ENCODE measurements at regions not wholly inside any gene's neighbourhood (a gene's known extent, or its start where the extent isn't known, plus 50 kb on each side); places are given as distances from the start of the nearest gene placed in this dataset.

- H3K4me3 ChIP-seq (ENCODE audit: low read depth, low read length), result no peak overlapping the region
- TF ChIP-seq, protein P1, sequence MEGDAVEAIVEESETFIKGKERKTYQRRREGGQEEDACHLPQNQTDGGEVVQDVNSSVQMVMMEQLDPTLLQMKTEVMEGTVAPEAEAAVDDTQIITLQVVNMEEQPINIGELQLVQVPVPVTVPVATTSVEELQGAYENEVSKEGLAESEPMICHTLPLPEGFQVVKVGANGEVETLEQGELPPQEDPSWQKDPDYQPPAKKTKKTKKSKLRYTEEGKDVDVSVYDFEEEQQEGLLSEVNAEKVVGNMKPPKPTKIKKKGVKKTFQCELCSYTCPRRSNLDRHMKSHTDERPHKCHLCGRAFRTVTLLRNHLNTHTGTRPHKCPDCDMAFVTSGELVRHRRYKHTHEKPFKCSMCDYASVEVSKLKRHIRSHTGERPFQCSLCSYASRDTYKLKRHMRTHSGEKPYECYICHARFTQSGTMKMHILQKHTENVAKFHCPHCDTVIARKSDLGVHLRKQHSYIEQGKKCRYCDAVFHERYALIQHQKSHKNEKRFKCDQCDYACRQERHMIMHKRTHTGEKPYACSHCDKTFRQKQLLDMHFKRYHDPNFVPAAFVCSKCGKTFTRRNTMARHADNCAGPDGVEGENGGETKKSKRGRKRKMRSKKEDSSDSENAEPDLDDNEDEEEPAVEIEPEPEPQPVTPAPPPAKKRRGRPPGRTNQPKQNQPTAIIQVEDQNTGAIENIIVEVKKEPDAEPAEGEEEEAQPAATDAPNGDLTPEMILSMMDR (IDR thresholded peaks at IDR 0.05; ENCODE audit: low read depth, low read length), result no peak
Observed at GRCh38 chr15:94834000-94834399, 602.6 kb downstream of the MCTP2 start.

DNA sequence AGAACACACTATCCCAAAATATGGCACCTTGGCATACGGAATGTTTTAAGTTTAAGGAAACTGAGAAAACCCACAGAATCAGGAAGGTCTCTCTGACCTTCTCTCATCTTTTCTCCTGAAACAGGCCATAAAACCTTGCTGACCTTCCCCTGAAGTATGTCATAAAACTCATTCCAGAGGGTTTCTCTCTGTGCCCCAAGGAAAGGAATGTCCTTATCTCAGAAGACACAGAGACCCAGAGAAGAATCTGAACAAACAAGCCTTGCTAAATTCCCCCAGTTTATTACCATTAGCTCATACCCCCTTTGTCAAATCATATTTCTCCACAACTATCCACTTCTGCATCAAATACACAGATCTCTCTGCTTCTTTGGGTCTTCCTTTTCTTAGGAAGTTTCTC is 603.1 kb downstream of the MCTP2 start:
- TF ChIP-seq, protein P1 (IDR thresholded peaks at IDR 0.05; ENCODE audit: low read depth, low read length), result no peak

DNA sequence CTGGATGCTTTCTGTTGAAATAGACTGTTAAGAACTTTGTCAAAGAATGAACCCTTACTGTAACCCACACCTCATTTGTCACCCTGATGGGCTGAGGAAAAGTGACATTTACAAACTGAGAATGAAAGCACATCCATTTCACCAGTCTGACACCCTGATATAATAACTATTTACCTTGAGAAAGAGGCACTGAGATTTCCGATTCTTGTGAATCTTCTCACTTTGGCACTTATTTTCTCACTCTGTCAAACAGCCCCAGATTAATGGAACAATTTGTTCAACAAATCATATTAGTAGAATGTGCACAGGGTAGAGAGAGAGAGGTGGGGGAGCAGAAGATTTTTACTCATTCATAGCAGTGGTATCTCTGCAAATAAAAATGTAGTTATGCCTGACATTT is 606.9 kb downstream of the MCTP2 start:
- H3K4me3 ChIP-seq (ENCODE audit: low read depth, low read length), result no peak overlapping the region
- TF ChIP-seq, protein P1 (IDR thresholded peaks at IDR 0.05; ENCODE audit: low read depth, low read length), result no peak

More for the DNA sequence above, 603.1 kb downstream of the MCTP2 start:
- no peak overlapping the region for H3K4me3 ChIP-seq (ENCODE audit: low read depth, low read length)

DNA sequence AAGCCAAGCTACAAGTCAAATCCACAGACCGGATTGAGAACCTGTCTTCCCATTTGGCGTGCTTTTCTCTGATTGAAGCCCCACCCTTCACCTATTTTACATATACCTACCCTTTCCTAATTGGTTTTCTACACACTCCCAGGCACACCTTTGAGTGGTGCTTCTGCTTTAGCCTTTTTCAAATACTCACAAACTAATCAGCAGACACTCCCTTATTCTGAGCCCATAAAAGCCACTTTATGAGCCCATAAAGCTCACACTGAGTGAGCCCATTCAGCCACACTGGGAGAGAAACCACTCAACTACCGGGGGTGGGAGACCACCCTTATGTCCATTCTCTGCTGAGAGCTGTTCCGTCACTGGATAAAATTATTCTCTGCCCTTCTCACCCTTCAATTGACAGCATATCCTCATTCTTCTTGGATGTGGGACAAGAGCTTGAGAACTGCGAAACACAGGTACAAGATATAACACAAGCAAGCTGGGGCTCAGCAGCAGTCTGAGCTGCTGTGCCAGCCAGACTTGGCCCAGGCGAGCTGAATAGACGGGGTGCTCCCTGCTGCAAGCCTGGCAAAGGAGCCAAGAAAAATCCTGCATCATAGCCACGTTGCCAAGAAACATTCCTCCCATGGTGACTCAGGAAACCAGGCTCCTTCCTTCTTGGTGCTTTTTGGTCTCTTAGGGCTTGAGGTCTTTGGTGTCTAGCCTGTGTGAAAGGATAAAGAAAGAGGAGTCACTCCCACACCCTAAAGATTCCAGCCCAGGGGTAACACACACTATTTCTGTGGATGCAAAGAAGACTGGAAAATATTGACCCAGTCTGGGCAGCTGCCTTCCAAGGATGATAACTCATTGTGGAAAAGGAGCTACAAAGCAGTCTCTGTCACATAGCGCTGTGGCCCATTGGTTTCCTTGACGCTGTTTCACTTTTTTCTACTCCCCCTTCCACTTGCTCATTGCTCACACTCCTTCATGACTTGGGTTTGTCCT is 609.7 kb downstream of the MCTP2 start:
- H3K4me3 ChIP-seq (ENCODE audit: low read depth, low read length), result no peak overlapping the region
- TF ChIP-seq, protein P1 (IDR thresholded peaks at IDR 0.05; ENCODE audit: low read depth, low read length), result no peak

DNA sequence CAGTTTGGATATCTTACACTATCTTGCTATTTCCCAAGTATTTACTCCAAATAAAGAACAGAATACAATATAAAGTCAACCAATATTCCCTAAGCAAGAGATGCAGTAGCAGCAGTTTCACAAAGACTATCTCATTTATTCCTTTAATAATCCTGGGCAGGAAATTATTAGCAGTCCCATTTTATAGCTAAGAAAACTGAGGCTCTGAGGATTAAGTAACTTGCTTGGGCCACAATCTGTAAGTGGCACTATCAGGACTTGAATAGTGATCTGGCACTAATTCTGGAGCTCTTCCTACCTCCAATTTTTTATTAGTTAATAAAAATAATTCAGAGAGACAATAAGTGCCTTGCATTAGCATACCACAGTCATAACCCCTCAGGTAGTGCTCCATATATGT is 611.7 kb downstream of the MCTP2 start:
- H3K4me3 ChIP-seq (ENCODE audit: low read depth, low read length), result no peak overlapping the region
- TF ChIP-seq, protein P1 (IDR thresholded peaks at IDR 0.05; ENCODE audit: low read depth, low read length), result no peak

- TF ChIP-seq, protein P1 (IDR thresholded peaks at IDR 0.05; ENCODE audit: low read depth, low read length), result no peak
- no peak overlapping the region for H3K4me3 ChIP-seq (ENCODE audit: low read depth, low read length)
Observed at GRCh38 chr15:94844198-94844537, 612.8 kb downstream of the MCTP2 start.
